ENCODE measurements at regions not wholly inside any gene's neighbourhood (a gene's known extent, or its start where the extent isn't known, plus 50 kb on each side); places are given as distances from the start of the nearest gene placed in this dataset.
"Not testable (repeated sequence)": the region's sequence is repeated elsewhere in the genome, so short reads cannot be mapped to it uniquely, and the experiment has no call there.

- no peak for DNase-seq
These were observed 163.3 kb downstream of the URI1 start for GRCh38 chr19:30105316-30105715.

DNA sequence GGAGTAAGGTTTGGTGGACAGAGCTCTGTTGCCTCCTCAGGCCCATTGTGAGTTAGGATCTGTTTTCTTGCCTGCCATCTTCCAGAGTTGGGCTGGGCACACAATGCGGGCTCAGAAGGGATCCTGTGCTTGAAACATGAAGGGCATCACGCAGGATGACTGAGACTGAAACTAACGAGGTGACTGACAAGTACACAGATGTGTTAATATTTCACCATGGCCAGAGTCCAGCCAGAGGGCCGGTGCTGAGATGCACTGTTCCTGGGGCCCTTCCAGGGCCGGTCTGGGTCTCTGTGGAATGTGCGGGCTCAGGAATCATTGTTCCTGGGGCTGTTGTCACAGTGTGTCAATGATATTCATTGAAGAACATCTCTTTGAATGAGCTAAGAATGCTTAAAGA lies 163.7 kb downstream of the URI1 start:
- DNase-seq = no peak

DNA sequence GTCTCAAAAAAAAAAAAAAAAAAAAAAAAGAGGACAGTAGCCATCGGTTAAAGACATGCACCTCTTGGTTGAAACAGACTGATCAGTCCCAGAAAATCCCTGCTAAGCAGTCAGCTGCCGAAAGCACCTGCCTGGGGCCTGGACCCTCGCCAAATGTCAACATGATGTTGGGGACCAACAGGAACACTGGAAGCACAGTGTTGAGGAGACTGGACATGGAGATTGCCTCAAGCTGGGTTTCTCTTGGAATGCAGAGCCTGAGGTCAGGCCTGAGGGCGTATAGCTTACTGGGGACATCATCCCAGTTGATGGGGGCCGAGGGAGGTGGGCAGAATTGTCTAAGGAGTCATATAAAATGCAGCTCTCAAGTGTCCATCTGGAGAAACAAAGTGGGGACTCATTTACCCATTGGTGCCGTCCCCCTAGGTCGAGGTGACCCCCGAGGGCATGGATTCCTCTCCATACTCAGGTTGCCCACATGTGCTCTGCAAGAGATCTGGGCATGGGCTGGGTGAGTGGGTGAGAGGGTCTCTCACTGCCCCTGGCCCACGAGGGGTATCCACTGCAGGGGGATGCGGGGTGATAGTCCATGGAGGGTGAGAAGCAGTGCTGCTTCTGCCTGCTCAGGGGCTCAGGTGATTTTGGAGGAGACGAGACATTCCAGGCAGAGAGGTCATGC lies 164.5 kb downstream of the URI1 start:
- no peak for DNase-seq

GRCh38 chr19:30107251-30107650 lies 165.2 kb downstream of the URI1 start:
- DNase-seq = no peak

DNA sequence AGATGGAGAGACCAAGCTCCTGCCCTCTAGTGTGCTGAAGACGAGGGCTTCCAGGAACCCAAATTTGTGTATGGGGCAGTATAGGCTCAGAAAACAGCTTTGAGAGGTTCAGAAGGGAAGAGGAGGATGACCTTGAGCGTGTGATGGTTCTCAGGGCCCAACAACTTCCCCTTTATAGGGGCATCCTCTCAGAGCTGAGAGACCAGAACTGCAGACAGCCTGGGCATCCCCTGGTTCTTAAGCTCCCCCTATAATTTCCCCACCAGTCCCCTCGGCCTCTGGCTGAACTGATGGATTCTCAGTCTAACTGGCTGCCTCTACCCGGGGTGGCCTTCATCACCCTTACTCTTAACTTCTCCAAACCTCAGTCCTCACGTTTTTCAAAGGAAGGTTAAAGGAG lies 167.5 kb downstream of the URI1 start:
- no peak for DNase-seq

DNA sequence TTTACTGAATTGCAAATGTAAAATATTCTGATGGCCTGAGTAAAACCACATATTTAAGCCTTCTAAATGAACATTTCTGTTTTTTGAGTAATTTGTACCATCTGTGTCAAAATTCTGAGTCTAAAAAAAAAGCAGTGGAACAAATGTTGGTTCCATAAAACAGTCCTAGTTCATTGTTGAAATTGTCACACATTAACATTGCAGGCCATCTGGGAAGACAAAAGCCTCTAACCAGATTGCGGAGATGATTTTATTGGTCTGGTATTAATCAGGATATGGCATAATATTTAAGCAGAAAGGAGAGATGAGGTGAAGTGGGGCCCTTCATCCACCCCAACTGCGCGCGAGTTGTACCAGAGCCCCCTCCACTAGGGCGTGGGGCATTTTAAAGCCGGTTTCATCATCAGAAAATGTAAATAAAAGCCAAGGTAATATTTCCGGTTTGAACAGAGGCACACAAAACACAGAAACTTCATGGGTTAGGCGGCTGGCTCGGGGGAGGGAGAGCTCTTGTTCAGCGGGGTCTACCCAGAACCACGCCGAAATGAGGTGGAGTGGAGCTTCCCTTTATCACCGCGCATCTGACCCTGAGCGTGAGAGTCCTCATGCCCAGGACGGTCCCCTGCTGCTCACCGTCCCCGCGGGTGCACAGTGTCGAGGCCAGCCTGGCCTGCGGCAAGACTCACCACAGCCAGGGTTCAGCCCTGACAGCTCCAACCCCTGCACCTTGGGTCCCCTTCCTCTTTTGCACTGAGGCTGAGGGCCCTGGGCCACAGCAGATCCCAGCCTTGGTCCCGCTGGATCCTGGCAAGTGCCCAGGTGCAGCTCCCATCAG lies 169.2 kb downstream of the URI1 start:
- DNase-seq = no peak

DNA sequence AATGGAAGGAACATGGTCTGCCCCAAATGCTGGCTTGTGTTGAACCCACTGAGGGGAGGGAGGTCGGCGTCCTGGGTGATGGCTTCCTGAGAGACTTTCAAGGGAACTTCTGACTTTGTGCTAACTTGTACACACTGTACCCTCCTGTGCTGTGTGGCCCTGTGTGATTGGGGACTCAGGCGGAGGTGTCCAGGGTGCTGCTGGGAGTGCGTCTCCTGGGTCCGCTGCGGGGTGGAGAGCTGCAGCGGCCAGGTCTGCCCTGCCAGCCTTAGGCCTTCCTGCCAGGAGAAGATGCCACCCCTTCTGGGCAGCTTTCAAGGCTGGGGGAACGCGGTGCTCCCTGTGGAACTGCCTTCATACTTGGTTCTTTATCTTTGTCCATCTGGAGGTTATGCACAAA lies 170.1 kb downstream of the URI1 start:
- no peak for DNase-seq

GRCh38 chr19:30112666-30113065 lies 170.6 kb downstream of the URI1 start:
- DNase-seq = no peak

- DNase-seq = no peak
These were observed 171.1 kb downstream of the URI1 start for GRCh38 chr19:30113186-30113585.

- DNase-seq = not testable (repeated sequence)
These were observed 172.1 kb downstream of the URI1 start for GRCh38 chr19:30114095-30114494.

DNA sequence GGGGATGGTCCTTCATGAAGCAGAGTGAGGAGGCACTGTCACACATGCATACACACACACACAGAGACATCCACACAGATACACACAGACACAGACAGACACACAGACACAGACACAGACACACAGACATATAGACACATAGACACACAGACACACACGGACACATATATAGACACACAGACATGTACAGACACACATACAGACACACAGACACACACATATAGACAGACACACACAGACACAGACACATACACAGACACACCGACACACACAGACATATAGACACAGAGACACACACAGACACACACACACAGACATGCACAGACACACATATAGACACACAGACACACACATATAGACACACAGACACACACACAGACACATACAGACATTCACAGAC lies 173.9 kb downstream of the URI1 start:
- DNase-seq = no peak

DNA sequence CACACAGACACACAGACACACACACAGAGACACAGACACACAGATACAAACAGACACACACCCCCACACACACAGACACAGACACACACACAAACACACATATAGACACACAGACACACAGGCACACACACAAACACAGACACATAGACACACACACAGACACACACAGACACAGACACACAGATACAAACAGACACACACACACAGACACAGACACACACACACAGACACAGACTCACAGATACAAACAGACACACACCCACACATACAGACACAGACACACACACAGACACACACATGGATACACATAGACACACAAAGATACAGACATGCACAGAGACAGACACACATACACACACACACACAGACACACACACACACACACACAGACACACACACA lies 174.5 kb downstream of the URI1 start:
- no peak for DNase-seq

- DNase-seq = no peak
These were observed 175.0 kb downstream of the URI1 start for GRCh38 chr19:30116984-30117555.

DNA sequence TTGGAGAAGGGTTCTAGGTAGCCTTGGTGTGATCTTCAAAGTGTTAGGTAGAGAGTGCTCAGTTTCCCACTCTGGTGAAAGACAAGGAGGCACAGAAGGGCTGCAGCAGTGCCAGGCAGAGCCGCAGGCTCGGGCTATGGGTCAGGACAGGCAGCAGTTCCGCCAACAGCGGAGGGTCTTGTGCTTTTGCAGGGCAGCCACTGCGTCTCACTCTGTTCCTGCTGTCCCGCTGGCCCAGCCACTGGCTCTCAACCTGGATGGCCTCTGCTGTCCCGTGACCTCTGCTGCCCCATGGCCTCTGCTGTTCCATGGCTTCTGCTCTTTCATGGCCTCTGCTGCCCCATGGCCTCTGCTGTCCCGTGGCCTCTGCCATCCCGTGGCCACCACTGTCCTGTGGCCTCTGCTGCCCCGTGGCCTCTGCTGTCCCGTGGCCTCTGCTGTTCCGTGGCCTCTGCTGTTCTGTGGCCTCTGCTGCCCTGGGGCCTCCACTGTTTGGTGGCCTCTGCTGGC lies 175.7 kb downstream of the URI1 start:
- no peak for DNase-seq

DNA sequence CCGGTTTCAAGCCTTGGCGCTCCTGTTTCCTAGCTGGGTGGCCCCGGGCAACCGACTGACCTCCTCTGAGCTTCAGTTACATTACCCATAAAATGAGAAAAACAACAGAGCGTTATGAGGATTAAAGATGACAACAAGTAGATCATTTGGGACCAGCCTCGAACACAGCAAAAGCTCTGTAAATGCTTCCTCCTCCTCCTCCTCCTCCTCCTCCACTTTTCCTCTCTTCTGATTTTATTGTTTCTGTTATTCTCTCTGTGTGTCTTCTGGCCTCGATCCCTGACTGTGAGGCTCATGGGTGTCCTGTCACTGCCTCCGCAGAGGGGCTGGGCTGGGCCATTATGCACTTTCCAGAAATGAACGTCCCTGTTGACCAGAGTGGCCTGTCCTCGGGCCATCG lies 176.2 kb downstream of the URI1 start:
- DNase-seq = no peak

- DNase-seq = no peak
These were observed 176.7 kb downstream of the URI1 start for GRCh38 chr19:30118760-30119159.

DNA sequence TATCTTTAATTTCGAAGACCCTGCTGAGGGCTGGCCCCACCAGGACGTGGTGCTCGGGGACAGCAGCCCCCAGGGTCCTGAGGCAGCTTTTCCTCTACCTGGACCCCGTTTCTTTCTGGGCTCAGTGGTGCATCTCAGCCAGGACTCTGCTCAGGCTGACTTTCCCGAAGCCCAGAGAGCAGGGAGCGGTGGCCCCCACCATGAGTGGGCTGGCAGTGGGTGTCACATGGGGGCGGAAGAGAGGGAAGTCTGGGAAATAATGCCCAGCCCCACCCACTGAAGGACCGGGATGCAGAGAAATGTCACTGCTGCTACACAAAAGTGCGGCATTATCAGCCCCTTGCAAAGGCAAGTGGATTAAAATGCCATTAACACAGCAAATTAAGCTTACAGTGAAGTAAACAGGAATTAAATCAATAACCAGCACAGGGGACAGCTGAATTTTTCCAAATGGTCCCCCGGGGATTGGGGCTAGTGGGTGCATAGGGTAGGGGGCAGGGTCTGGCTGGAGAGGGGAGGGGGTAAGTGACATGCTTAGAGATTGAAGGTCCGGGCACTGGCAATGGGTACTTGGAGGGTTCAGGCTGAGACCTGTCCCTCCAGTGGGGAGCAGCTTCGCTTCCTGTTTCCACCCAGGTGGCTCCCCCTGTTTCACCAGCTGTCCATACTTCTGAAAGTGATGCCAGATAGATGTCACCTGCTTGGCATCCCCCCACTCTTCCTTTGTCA lies 177.3 kb downstream of the URI1 start:
- no peak for DNase-seq

- DNase-seq = no peak
These were observed 178.9 kb downstream of the URI1 start for GRCh38 chr19:30120860-30121484.

GRCh38 chr19:30122431-30122830 lies 180.4 kb downstream of the URI1 start:
- DNase-seq = no peak

DNA sequence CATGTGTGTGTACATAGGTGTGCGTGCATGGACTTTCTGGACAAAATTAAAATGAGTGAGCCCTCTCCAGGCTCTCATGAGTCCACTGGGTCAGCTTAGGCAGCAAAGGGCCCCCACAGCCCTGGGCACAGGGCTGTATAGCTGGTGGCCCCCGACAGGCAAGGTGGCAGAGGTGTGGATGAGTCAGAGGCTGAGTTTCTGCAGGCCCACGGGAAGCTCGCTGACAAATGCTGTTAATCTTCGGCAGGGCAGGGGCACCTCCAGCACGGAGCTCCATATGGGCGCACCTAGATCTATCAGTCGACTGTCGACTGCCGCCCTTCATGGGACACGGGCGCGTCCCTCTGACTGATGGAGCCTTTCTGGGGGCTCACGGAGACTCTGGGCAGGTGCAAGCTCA lies 181.1 kb downstream of the URI1 start:
- DNase-seq = no peak

DNA sequence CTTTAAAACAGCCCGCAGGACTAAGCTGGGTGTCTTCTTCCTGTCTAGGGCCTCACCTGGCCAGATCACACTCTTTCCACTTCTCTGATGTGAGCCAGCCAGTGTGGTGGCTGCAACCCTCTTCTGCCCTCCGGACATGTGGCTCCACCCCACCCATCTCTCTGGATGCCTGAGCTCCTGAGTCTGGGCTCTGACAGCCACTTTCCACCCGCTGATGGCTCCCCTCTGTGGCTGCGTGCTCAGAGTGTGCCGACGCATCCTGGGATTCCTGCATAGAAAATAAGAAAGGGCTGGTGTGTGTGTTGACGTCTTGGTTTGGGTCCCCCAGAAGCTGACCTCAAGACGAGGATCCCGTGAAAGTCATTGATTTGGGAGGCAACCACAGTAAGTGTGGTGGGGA lies 181.6 kb downstream of the URI1 start:
- no peak for DNase-seq

GRCh38 chr19:30128211-30128610 lies 186.2 kb downstream of the URI1 start:
- no peak for DNase-seq

Data from activated naive CD4-positive, alpha-beta T cell treated with Interleukin-2 at 50 U/mL for 16 hours (primary cell).